ENCODE measurements at regions not wholly inside any gene's neighbourhood (a gene's known extent, or its start where the extent isn't known, plus 50 kb on each side); places are given as distances from the start of the nearest gene placed in this dataset.

DNA sequence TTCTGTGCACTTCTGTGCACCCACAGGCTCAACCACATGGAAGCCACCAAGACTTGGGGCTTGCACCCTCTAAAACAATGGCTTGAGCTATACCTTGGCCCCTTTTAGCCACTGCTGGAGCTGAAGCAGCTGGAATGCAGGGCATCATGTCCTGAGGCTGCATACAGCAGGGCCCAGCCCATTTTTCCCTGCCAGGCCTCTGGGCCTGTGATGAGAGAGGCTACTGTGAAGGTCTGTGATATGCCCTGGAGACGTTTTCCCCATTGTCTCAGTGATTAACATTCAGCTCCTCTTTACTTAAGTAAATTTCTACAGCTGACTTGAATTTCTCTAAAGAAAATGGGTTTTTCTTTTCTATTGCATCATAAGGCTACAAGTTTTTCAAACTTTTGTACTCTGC is 134.0 kb upstream of the EGFLAM start:
- TF ChIP-seq POLR2A (IDR thresholded peaks at IDR 0.05; ENCODE audit: low read depth, low read length) (no peak), RFX5 (IDR thresholded peaks at IDR 0.05; ENCODE audit: low read depth, low read length) (no peak), FOS (IDR thresholded peaks at IDR 0.05; ENCODE audit: low read depth, low read length) (no peak), BHLHE40 (IDR thresholded peaks at IDR 0.05; ENCODE audit: low read depth, low read length) (no peak), MAFK (IDR thresholded peaks at IDR 0.05; ENCODE audit: low read depth, low read length) (no peak), CTCF (conservative IDR thresholded peaks at IDR 0.05; ENCODE audit: low read depth, low read length) (no peak), NFE2L2 (IDR thresholded peaks at IDR 0.05; ENCODE audit: low read depth, low read length) (no peak)
- TF ChIP-seq, protein P1, sequence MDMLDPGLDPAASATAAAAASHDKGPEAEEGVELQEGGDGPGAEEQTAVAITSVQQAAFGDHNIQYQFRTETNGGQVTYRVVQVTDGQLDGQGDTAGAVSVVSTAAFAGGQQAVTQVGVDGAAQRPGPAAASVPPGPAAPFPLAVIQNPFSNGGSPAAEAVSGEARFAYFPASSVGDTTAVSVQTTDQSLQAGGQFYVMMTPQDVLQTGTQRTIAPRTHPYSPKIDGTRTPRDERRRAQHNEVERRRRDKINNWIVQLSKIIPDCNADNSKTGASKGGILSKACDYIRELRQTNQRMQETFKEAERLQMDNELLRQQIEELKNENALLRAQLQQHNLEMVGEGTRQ (IDR thresholded peaks at IDR 0.05; ENCODE audit: low read depth, low read length), result no peak
- Histone ChIP-seq H3K4me3 (ENCODE audit: insufficient read depth, low read depth, low read length) (no peak overlapping the region), H2BK5ac (ENCODE audit: low read depth, low read length, poor library complexity, severe bottlenecking) (no peak overlapping the region), H3K4me2 (ENCODE audit: low read depth, low read length) (no peak overlapping the region), H3K4me1 (ENCODE audit: control insufficient read depth, insufficient read depth, low read length) (no peaks in the 10 kb centered on the region), H3K18ac (ENCODE audit: low read depth, low read length) (no peak overlapping the region), H2BK120ac (ENCODE audit: low read depth, low read length) (no peak overlapping the region), H3K36me3 (ENCODE audit: control insufficient read depth, insufficient read depth, low read length) (no peaks in the 10 kb centered on the region), H3K79me1 (ENCODE audit: low read depth in 1 of 2, low read length in 2 of 2) (no peaks in the 10 kb centered on the region), H3K27ac (ENCODE audit: insufficient read depth, low read length) (no peak overlapping the region), H3K27me3 (ENCODE audit: control insufficient read depth, insufficient read depth, low read length) (peaks cover 4% of the 10 kb centered on the region; the same call in 1 of the 2 replicates), H2AK9ac (replicated peaks; ENCODE audit: low read depth, low read length, poor library complexity) (no peak overlapping the region), H3K9ac (ENCODE audit: low read depth, low read length) (no peak overlapping the region), H4K8ac (ENCODE audit: low read depth in 2 of 2, low read length in 2 of 2) (no peak overlapping the region), H3K14ac (replicated peaks; ENCODE audit: low read depth, low read length) (no peak overlapping the region), H2BK15ac (ENCODE audit: low read depth, low read length) (no peak overlapping the region), H2AK5ac (ENCODE audit: low read depth, low read length) (no peak overlapping the region), H2BK20ac (ENCODE audit: low read depth, low read length) (no peak overlapping the region), H3K56ac (ENCODE audit: extremely low read depth, insufficient read depth, low read length) (no peak overlapping the region), H2AFZ (replicated peaks; ENCODE audit: low read length, poor library complexity) (no peak overlapping the region), H4K5ac (ENCODE audit: low read depth, low read length) (no peak overlapping the region), H3K9me3 (ENCODE audit: control insufficient read depth, insufficient read depth, low read length) (no peaks in the 10 kb centered on the region), H3K23ac (ENCODE audit: low read depth, low read length) (no peak overlapping the region), H4K20me1 (ENCODE audit: insufficient read depth, low read length) (no peaks in the 10 kb centered on the region), H3K4ac (ENCODE audit: low read depth, low read length) (no peak overlapping the region), H3K9me1 (ENCODE audit: insufficient read depth, low read length) (no peaks in the 10 kb centered on the region), H4K91ac (ENCODE audit: insufficient read depth, low read depth, low read length) (no peak overlapping the region)
- intact Hi-C loops (cut with micrococcal nuclease), result no loop called here
- dilution Hi-C loops (cut with HindIII; ENCODE audit: low sequenced_read_pairs, unreplicated experiment), result no loop called here
- ChIA-PET CTCF (interaction anchor here (0.6 kb wide), 1 partner anchor 956 kb away, joined by 4 read pairs; no protein-coding TSS in a partner anchor), POLR2A (ENCODE audit: unreplicated experiment) (no interaction called here)
- no CpG with 5 or more reads among the region's 1 CpG for WGBS, 2 experiments (ENCODE audit: extremely low coverage in 2 of 2, insufficient read length in 1 of 2)
- BruUV-seq (replicated peaks), result no TSS peak
- in situ Hi-C loops (cut with MboI; ENCODE audit: low sequenced_read_pairs), result no loop called here
- no peak for ATAC-seq (ENCODE audit: low read depth)
- DNase-seq, result no peak
